Activated CD4-positive, alpha-beta T cell treated with anti-CD3 and anti-CD28 coated beads, Interleukin-2, amount 50 U/mL, for 24 hours (primary cell): ENCODE measurements at regions not wholly inside any gene's neighbourhood (a gene's known extent, or its start where the extent isn't known, plus 50 kb on each side); places are given as distances from the start of the nearest gene placed in this dataset.
"Not testable (repeated sequence)": the region's sequence is repeated elsewhere in the genome, so short reads cannot be mapped to it uniquely, and the experiment has no call there.

Source experiments
- DNase-seq, 2 donors: peaks; one replicate each; pipeline ENCODE4 v3.0.0-alpha.2; 2020; ENCODE audit warnings: low read depth in 1 of 2, low spot score in 1 of 2

GRCh38 chr3:181610083-181610972 is 101.4 kb upstream of the SOX2 start:
- no peak for DNase-seq

GRCh38 chr3:181609030-181609767 is 102.5 kb upstream of the SOX2 start:
- DNase-seq = no peak

GRCh38 chr3:181604267-181604666 is 107.5 kb upstream of the SOX2 start:
- no peak for DNase-seq

GRCh38 chr3:181596126-181596525 is 115.6 kb upstream of the SOX2 start:
- no peak for DNase-seq

- not testable (repeated sequence) for DNase-seq
Observed at GRCh38 chr3:181590939-181591338, 120.8 kb upstream of the SOX2 start.

GRCh38 chr3:181582619-181583018 is 129.1 kb upstream of the SOX2 start:
- DNase-seq = no peak

GRCh38 chr3:181581656-181582055 is 130.1 kb upstream of the SOX2 start:
- DNase-seq = no peak

- DNase-seq = no peak
Observed at GRCh38 chr3:181578743-181579142, 133.0 kb upstream of the SOX2 start.

- DNase-seq = no peak
Observed at GRCh38 chr3:181572432-181572831, 139.3 kb upstream of the SOX2 start.

GRCh38 chr3:181570472-181570871 is 141.3 kb upstream of the SOX2 start:
- DNase-seq = no peak

- no peak for DNase-seq
Observed at GRCh38 chr3:181569356-181569940, 142.3 kb upstream of the SOX2 start.

- DNase-seq = no peak
Observed at GRCh38 chr3:181568693-181569092, 143.0 kb upstream of the SOX2 start.

GRCh38 chr3:181568248-181568647 is 143.5 kb upstream of the SOX2 start:
- no peak for DNase-seq

- no peak for DNase-seq
Observed at GRCh38 chr3:181567311-181568075, 144.2 kb upstream of the SOX2 start.

GRCh38 chr3:181565416-181565815 is 146.3 kb upstream of the SOX2 start:
- no peak for DNase-seq

GRCh38 chr3:181564222-181564621 is 147.5 kb upstream of the SOX2 start:
- DNase-seq = no peak

- DNase-seq = no peak
Observed at GRCh38 chr3:181561139-181562031, 150.3 kb upstream of the SOX2 start.

GRCh38 chr3:181558870-181559269 is 152.9 kb upstream of the SOX2 start:
- no peak for DNase-seq

GRCh38 chr3:181555681-181556080 is 156.0 kb upstream of the SOX2 start:
- no peak for DNase-seq

GRCh38 chr3:181554233-181554765 is 157.4 kb upstream of the SOX2 start:
- DNase-seq = no peak
